Endothelial cell of umbilical vein (primary cell): ENCODE measurements at regions not wholly inside any gene's neighbourhood (a gene's known extent, or its start where the extent isn't known, plus 50 kb on each side); places are given as distances from the start of the nearest gene placed in this dataset.

Experiments
- BruUV-seq: library from RNA; stranded (reverse); fragments of 400-500 nt; replicated peaks from 2 replicates; lab custom pipeline; 2021; lab: Mats Ljungman, UMichigan
- CTCF ChIA-PET: fragments of 300-600, 350-600 bp; sonication (Branson Sonifier 250); formaldehyde crosslinking; loops from one replicate; lab custom pipeline; 2021; ENCODE audit warnings: antibody characterized with exemption, inconsistent platforms; lab: Charles Lee
- POLR2A ChIA-PET: fragments of 300-600, 350-600 bp; sonication (Branson Sonifier 250); formaldehyde crosslinking; loops from one replicate; lab custom pipeline; 2021; ENCODE audit warnings: antibody characterized with exemption, inconsistent platforms; lab: Charles Lee
- DNase-seq: peaks from one replicate; pipeline ENCODE4 v3.0.0-alpha.2; 2011; ENCODE audit warnings: low read depth, low spot score
- FAIRE-seq: peaks from 2 replicates; lab custom pipeline; 2011; peaks lifted over from hg19 to GRCh38; lab: Jason Lieb, UNC
- H2AFZ ChIP-seq: 2 replicates; pipeline ENCODE4 v1.6.0; 2012; ENCODE audit warnings: low read depth, low read length, control low read depth, inconsistent platforms
- H3K27ac ChIP-seq: 2 replicates; pipeline ENCODE4 v1.5.1; 2011; ENCODE audit warnings: low read depth, mild to moderate bottlenecking, control low read depth, low read length, moderate library complexity; ENCODE audit not compliant: insufficient read depth
- H3K27me3 ChIP-seq, 2 experiments: 2 replicates each; pipeline versions ENCODE4 v1.6.0 to v1.6.1; 2011; ENCODE audit warnings: low read length in 2 of 2, mixed read lengths in 1 of 2; ENCODE audit not compliant: control insufficient read depth in 2 of 2, insufficient read depth in 2 of 2
- H3K36me3 ChIP-seq, 2 experiments: 2 replicates in 1 of 2; 3 replicates in 1 of 2; pipeline ENCODE4 v1.5.1; 2011; ENCODE audit warnings: low read length in 2 of 2, mild to moderate bottlenecking in 1 of 2, moderate library complexity in 1 of 2; ENCODE audit not compliant: control insufficient read depth in 2 of 2, insufficient read depth in 2 of 2; ENCODE audit errors: extremely low read depth in 1 of 2
- H3K4me1 ChIP-seq: 3 replicates; pipeline ENCODE4 v1.5.1; 2011; ENCODE audit warnings: mild to moderate bottlenecking, low read length; ENCODE audit not compliant: control insufficient read depth, insufficient read depth; ENCODE audit errors: extremely low read depth
- H3K4me2 ChIP-seq: 2 replicates; pipeline ENCODE4 v1.6.1; 2011; ENCODE audit warnings: low read length, control low read depth, mixed read lengths; ENCODE audit not compliant: insufficient read depth
- H3K4me3 ChIP-seq, 3 experiments: fragments of 200-600 bp in 1 of 3; sonication (generic), shearing (Covaris generic) in 1 of 3; replicated peaks in 1 of 3; 2 replicates each; pipeline ENCODE4 v1.5.1; 2011 to 2016; ENCODE audit warnings: control low read depth in 3 of 3, low read length in 3 of 3, mild to moderate bottlenecking in 2 of 3, inconsistent platforms in 1 of 3, low read depth in 1 of 3, moderate library complexity in 1 of 3; ENCODE audit not compliant: insufficient read depth in 1 of 3
- H3K79me2 ChIP-seq: 2 replicates; pipeline ENCODE4 v1.6.0; 2012; ENCODE audit warnings: low read length, inconsistent platforms; ENCODE audit not compliant: control insufficient read depth, insufficient read depth
- H3K9ac ChIP-seq: replicated peaks from 2 replicates; pipeline ENCODE3; 2011; ENCODE audit warnings: low read length, control low read depth; ENCODE audit not compliant: insufficient read depth; ENCODE audit errors: extremely low read depth
- H3K9me1 ChIP-seq: replicated peaks from 3 replicates; pipeline ENCODE4 v1.6.0; 2011; ENCODE audit warnings: mild to moderate bottlenecking, low read length; ENCODE audit not compliant: control insufficient read depth, insufficient read depth; ENCODE audit errors: extremely low read depth
- H3K9me3 ChIP-seq: replicated peaks from 2 replicates; pipeline ENCODE4 v1.5.1; 2012; ENCODE audit warnings: low read length, inconsistent platforms; ENCODE audit not compliant: control insufficient read depth, insufficient read depth
- H4K20me1 ChIP-seq: replicated peaks from 2 replicates; pipeline ENCODE3; 2011; ENCODE audit warnings: mild to moderate bottlenecking, low read length; ENCODE audit not compliant: control insufficient read depth, insufficient read depth; ENCODE audit errors: extremely low read depth
- CTCF ChIP-seq, 2 donors: IDR thresholded peaks; 1 replicate in 1 of 2; 2 replicates in 1 of 2; pipeline ENCODE4 v1.5.1; 2011; ENCODE audit warnings: low read length in 2 of 2, mild to moderate bottlenecking in 2 of 2, moderate library complexity in 2 of 2, control low read depth in 1 of 2, inconsistent platforms in 1 of 2, low read depth in 1 of 2; ENCODE audit not compliant: insufficient read depth in 1 of 2; ENCODE audit errors: extremely low read depth in 1 of 2
- EZH2 ChIP-seq: IDR thresholded peaks from 2 replicates; pipeline ENCODE4 v1.6.1; 2012; ENCODE audit warnings: borderline replicate concordance, low read depth, mild to moderate bottlenecking, moderate library complexity, low read length, inconsistent platforms; ENCODE audit not compliant: severe bottlenecking
- FOS ChIP-seq: IDR thresholded peaks from 2 replicates; pipeline ENCODE4 v1.6.1; 2011; ENCODE audit warnings: mild to moderate bottlenecking, low read length, moderate library complexity, borderline replicate concordance; ENCODE audit not compliant: insufficient read depth
- GATA2 ChIP-seq: IDR thresholded peaks from 2 replicates; pipeline ENCODE4 v1.7.0; 2011; ENCODE audit warnings: low read depth, mild to moderate bottlenecking, moderate library complexity, mixed read lengths, low read length; ENCODE audit not compliant: insufficient read length, insufficient read depth
- JUN ChIP-seq: IDR thresholded peaks from 2 replicates; pipeline ENCODE4 v1.6.1; 2011; ENCODE audit warnings: borderline replicate concordance, low read depth; ENCODE audit not compliant: insufficient read length, insufficient read depth
- MYC ChIP-seq: IDR thresholded peaks from one replicate; pipeline ENCODE4 v1.6.1; 2011; ENCODE audit warnings: mild to moderate bottlenecking, low read depth, low read length
- POLR2A ChIP-seq: IDR thresholded peaks from 2 replicates; pipeline ENCODE4 v1.6.1; 2012; ENCODE audit warnings: low read depth, mild to moderate bottlenecking, control low read depth, low read length
- POLR2AphosphoS5 ChIP-seq: IDR thresholded peaks from 2 replicates; pipeline ENCODE4 v1.6.1; 2012; ENCODE audit warnings: low read depth, mild to moderate bottlenecking, control low read depth, low read length, moderate library complexity; ENCODE audit not compliant: insufficient read depth
- dilution Hi-C: fragments of 300-500 bp; cut with MboI; formaldehyde crosslinking; loops from one replicate; pipeline ENCODE4 v1.15.0; 2019; ENCODE audit warnings: low sequenced_read_pairs; ENCODE audit not compliant: extremely low pct_ligation_motif_present
- intact Hi-C: fragments of 100-400 bp; cut with micrococcal nuclease; formaldehyde crosslinking; loops from one replicate; pipeline ENCODE4 v1.10.0; 2022
- TF ChIP-seq, protein P1 (sequence below): IDR thresholded peaks from 2 replicates; pipeline ENCODE4 v1.6.1; 2011; ENCODE audit not compliant: insufficient read depth, insufficient read length

DNA sequence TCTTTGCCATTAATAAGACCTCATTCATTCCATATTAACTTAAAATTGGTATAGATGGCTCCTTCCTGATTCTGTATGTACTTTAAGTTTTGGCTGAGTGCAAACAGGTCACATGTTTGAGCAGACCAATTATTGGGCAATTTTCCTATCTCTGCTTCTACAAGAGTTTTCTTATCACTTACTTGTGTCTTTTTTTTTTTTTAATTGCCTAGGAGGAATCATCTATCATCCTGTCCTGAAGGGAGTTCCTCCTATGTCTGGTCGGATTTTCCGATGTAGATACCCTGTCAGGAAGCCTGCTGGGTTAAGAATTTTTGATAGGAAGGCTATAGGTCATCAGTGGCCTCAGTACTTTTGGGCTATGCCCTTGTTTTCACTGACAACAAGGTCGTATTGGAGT, 268.0 kb downstream of the RPS4Y2 start:
- no peak for TF ChIP-seq EZH2
- no peak for TF ChIP-seq POLR2AphosphoS5
- TF ChIP-seq CTCF (IDR thresholded peaks at IDR 0.05; ENCODE audit: extremely low read depth in 1 of 2, insufficient read depth in 1 of 2, low read depth in 1 of 2, low read length in 2 of 2) = no peak
- TF ChIP-seq GATA2 = no peak
- no peak for TF ChIP-seq MYC
- no peak for TF ChIP-seq FOS
- TF ChIP-seq, protein P1, sequence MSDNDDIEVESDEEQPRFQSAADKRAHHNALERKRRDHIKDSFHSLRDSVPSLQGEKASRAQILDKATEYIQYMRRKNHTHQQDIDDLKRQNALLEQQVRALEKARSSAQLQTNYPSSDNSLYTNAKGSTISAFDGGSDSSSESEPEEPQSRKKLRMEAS = no peak
- TF ChIP-seq JUN = no peak
- no peak for TF ChIP-seq POLR2A
- H4K20me1 ChIP-seq = no peaks in the 10 kb centered on the region
- no peak overlapping the region for H3K9ac ChIP-seq
- DNase-seq (no peak), FAIRE-seq (no peak)
- ChIA-PET POLR2A (no interaction called here), CTCF (no interaction called here)
- H2AFZ ChIP-seq = no peak overlapping the region
- no peaks in the 10 kb centered on the region for H3K36me3 ChIP-seq
- no peaks in the 10 kb centered on the region for H3K9me3 ChIP-seq
- dilution Hi-C loops (no loop called here), intact Hi-C loops (no loop called here)
- BruUV-seq = no TSS peak
- no peak overlapping the region for H3K27ac ChIP-seq
- no peaks in the 10 kb centered on the region for H3K27me3 ChIP-seq
- H3K4me2 ChIP-seq = no peak overlapping the region
- no peaks in the 10 kb centered on the region for H3K79me2 ChIP-seq
- H3K4me3 ChIP-seq = no peak overlapping the region
- no peaks in the 10 kb centered on the region for H3K9me1 ChIP-seq
- H3K4me1 ChIP-seq = no peaks in the 10 kb centered on the region
